H9 (cell line): ENCODE measurements at regions not wholly inside any gene's neighbourhood (a gene's known extent, or its start where the extent isn't known, plus 50 kb on each side); places are given as distances from the start of the nearest gene placed in this dataset.

Experiments
- DNase-seq: peaks from one replicate; pipeline ENCODE4 v3.0.0-alpha.2; 2017
- H2AFZ ChIP-seq: one replicate; pipeline ENCODE4 v1.6.1; 2013; ENCODE audit warnings: mild to moderate bottlenecking, low read length, control low read depth, moderate library complexity
- H2AK5ac ChIP-seq: 2 replicates; pipeline ENCODE4 v1.6.1; 2013; ENCODE audit warnings: low read length, control low read depth, mixed read lengths; ENCODE audit not compliant: insufficient read length
- H2BK120ac ChIP-seq: one replicate; pipeline ENCODE4 v1.6.1; 2013; ENCODE audit warnings: low read depth, mild to moderate bottlenecking, low read length, control low read depth, inconsistent platforms; ENCODE audit not compliant: poor library complexity, severe bottlenecking
- H2BK12ac ChIP-seq: 2 replicates; pipeline ENCODE4 v1.6.1; 2013; ENCODE audit warnings: low read length, control low read depth, mixed read lengths, low read depth; ENCODE audit not compliant: insufficient read length
- H2BK15ac ChIP-seq: 2 replicates; pipeline ENCODE4 v1.6.1; 2013; ENCODE audit warnings: low read depth, low read length, control low read depth
- H2BK20ac ChIP-seq: one replicate; pipeline ENCODE4 v1.6.1; 2013; ENCODE audit warnings: low read depth, mild to moderate bottlenecking, low read length, control low read depth, inconsistent platforms; ENCODE audit not compliant: poor library complexity, severe bottlenecking
- H2BK5ac ChIP-seq: 2 replicates; pipeline ENCODE4 v1.6.1; 2013; ENCODE audit warnings: low read length, control low read depth, mixed read lengths; ENCODE audit not compliant: insufficient read length
- H3K14ac ChIP-seq: 2 replicates; pipeline ENCODE4 v1.6.1; 2013; ENCODE audit warnings: low read length, control low read depth; ENCODE audit not compliant: insufficient read depth
- H3K18ac ChIP-seq: 2 replicates; pipeline ENCODE4 v1.6.1; 2013; ENCODE audit warnings: low read depth, mild to moderate bottlenecking, mixed read lengths, low read length, control low read depth; ENCODE audit not compliant: insufficient read length
- H3K23ac ChIP-seq: 2 replicates; pipeline ENCODE4 v1.6.1; 2013; ENCODE audit warnings: low read length, control low read depth, mixed read lengths, low read depth; ENCODE audit not compliant: insufficient read length
- H3K23me2 ChIP-seq: 2 replicates; pipeline ENCODE4 v1.6.1; 2013; ENCODE audit warnings: low read depth, mild to moderate bottlenecking, mixed read lengths, low read length, control low read depth; ENCODE audit not compliant: insufficient read length, poor library complexity, severe bottlenecking
- H3K27ac ChIP-seq: 2 replicates; pipeline ENCODE4 v1.5.1; 2013; ENCODE audit warnings: low read length, control low read depth, mixed read lengths, low read depth; ENCODE audit not compliant: insufficient read length
- H3K27me3 ChIP-seq: 2 replicates; pipeline ENCODE4 v1.6.1; 2013; ENCODE audit warnings: low read length, control low read depth, inconsistent platforms; ENCODE audit not compliant: insufficient read depth
- H3K4ac ChIP-seq: 2 replicates; pipeline ENCODE4 v1.6.1; 2013; ENCODE audit warnings: low read depth, mild to moderate bottlenecking, control low read depth, inconsistent platforms, low read length, moderate library complexity
- H3K4me1 ChIP-seq: 2 replicates; pipeline ENCODE4 v1.6.1; 2013; ENCODE audit warnings: low read length, control low read depth, inconsistent platforms; ENCODE audit not compliant: insufficient read depth
- H3K4me2 ChIP-seq: 2 replicates; pipeline ENCODE4 v1.6.1; 2013; ENCODE audit warnings: low read length, control low read depth, mixed read lengths; ENCODE audit not compliant: insufficient read length, insufficient read depth
- H3K56ac ChIP-seq: 2 replicates; pipeline ENCODE4 v1.6.1; 2013; ENCODE audit warnings: low read depth, mild to moderate bottlenecking, mixed read lengths, low read length, control low read depth; ENCODE audit not compliant: insufficient read length
- H3K79me1 ChIP-seq: 2 replicates; pipeline ENCODE4 v1.6.1; 2013; ENCODE audit warnings: low read depth, mild to moderate bottlenecking, moderate library complexity, low read length, control low read depth, inconsistent platforms; ENCODE audit not compliant: insufficient read depth, poor library complexity, severe bottlenecking
- H3K79me2 ChIP-seq: 2 replicates; pipeline ENCODE4 v1.6.1; 2013; ENCODE audit warnings: low read length, control low read depth, inconsistent platforms; ENCODE audit not compliant: insufficient read depth
- H3K9ac ChIP-seq: 2 replicates; pipeline ENCODE4 v1.6.1; 2013; ENCODE audit warnings: low read length, control low read depth, mixed read lengths; ENCODE audit not compliant: insufficient read length; ENCODE audit errors: extremely low read depth
- H3K9me3 ChIP-seq: one replicate; pipeline ENCODE4 v1.6.1; 2013; ENCODE audit warnings: low read depth, low read length, inconsistent platforms; ENCODE audit not compliant: control insufficient read depth
- H3T11ph ChIP-seq: one replicate; pipeline ENCODE4 v1.6.1; 2013; ENCODE audit warnings: mild to moderate bottlenecking, low read length, control low read depth, inconsistent platforms
- H4K20me1 ChIP-seq: one replicate; pipeline ENCODE4 v1.6.1; 2013; ENCODE audit not compliant: control insufficient read depth, insufficient read length, insufficient read depth
- H4K5ac ChIP-seq: 2 replicates; pipeline ENCODE4 v1.6.1; 2013; ENCODE audit warnings: low read depth, mild to moderate bottlenecking, mixed read lengths, low read length, control low read depth; ENCODE audit not compliant: insufficient read length
- H4K8ac ChIP-seq: replicated peaks from 2 replicates; pipeline ENCODE4 v1.6.1; 2013; ENCODE audit warnings: low read length, control low read depth, mixed read lengths, low read depth; ENCODE audit not compliant: insufficient read length
- H4K91ac ChIP-seq: 2 replicates; pipeline ENCODE4 v1.6.1; 2013; ENCODE audit warnings: low read depth, mild to moderate bottlenecking, moderate library complexity, mixed read lengths, low read length, control low read depth; ENCODE audit not compliant: insufficient read length
- H3K27ac Mint-ChIP-seq, 3 experiments: 2 replicates in 2 of 3; 3 replicates in 1 of 3; pipeline ENCODE4 v1.8.0; 2020 to 2021; ENCODE audit warnings: mixed read lengths in 3 of 3, mild to moderate bottlenecking in 1 of 3, moderate library complexity in 1 of 3
- H3K27me3 Mint-ChIP-seq: 2 replicates; pipeline ENCODE4 v1.8.0; 2021; ENCODE audit warnings: low read depth, mild to moderate bottlenecking, moderate library complexity, mixed read lengths
- H3K36me3 Mint-ChIP-seq, 3 experiments: 2 replicates in 2 of 3; 3 replicates in 1 of 3; pipeline ENCODE4 v1.8.0; 2020 to 2021; ENCODE audit warnings: low read depth in 3 of 3, mixed read lengths in 3 of 3; ENCODE audit not compliant: insufficient read depth in 1 of 3
- H3K4me1 Mint-ChIP-seq, 2 experiments: 2 replicates each; pipeline ENCODE4 v1.8.0; 2020; ENCODE audit warnings: mixed read lengths in 2 of 2
- H3K4me3 Mint-ChIP-seq, 2 experiments: 2 replicates in 1 of 2; 3 replicates in 1 of 2; pipeline ENCODE4 v1.8.0; 2020 to 2021; ENCODE audit warnings: mild to moderate bottlenecking in 2 of 2, mixed read lengths in 2 of 2, moderate library complexity in 1 of 2
- H3K9me3 Mint-ChIP-seq, 2 experiments: 2 replicates in 1 of 2; 3 replicates in 1 of 2; pipeline ENCODE4 v1.8.0; 2020; ENCODE audit warnings: mild to moderate bottlenecking in 2 of 2, mixed read lengths in 2 of 2, moderate library complexity in 1 of 2
- CTCF ChIP-seq: fragments of 200-600 bp; sonication (generic); conservative IDR thresholded peaks from 3 replicates; pipeline ENCODE4 v1.8.0; 2021; ENCODE audit warnings: antibody characterized with exemption, mild to moderate bottlenecking
- WGBS: extraction: QIAGEN DNeasy Blood & Tissue Kit; methylation state at CpG from one replicate; pipeline ENCODE4 v1.1.7; 2013; ENCODE audit warnings: missing lambda C conversion rate, low lambda C conversion rate, mixed read lengths; ENCODE audit not compliant: insufficient read length; ENCODE audit errors: extremely low coverage; 5-methylcytosine and 5-hydroxymethylcytosine counted together

- H2BK20ac ChIP-seq = no peak overlapping the region
- no peaks in the 10 kb centered on the region for H4K20me1 ChIP-seq
- H4K8ac ChIP-seq = no peak overlapping the region
- no peaks in the 10 kb centered on the region for H3K79me2 ChIP-seq
- no peak overlapping the region for H2AFZ ChIP-seq
- H3K4ac ChIP-seq = no peak overlapping the region
- no peak overlapping the region for H3K14ac ChIP-seq
- H2BK120ac ChIP-seq = no peak overlapping the region
- Mint-ChIP-seq H3K36me3 (no peaks in the 10 kb centered on the region), H3K4me1 (peaks cover 24 to 33% of the 10 kb centered on the region in 2 experiments), H3K4me3 (peak overlapping the region; percentile 16 to 52; a peak in 3 of 5 replicates), H3K27ac (peak overlapping the region; percentile 25 to 85 (median 63); a peak in 5 of 7 replicates), H3K27me3 (no peaks in the 10 kb centered on the region), H3K9me3 (no peaks in the 10 kb centered on the region)
- H2BK12ac ChIP-seq = no peak overlapping the region
- no peak overlapping the region for H2AK5ac ChIP-seq
- no peak overlapping the region for H3K18ac ChIP-seq
- H3K23ac ChIP-seq = no peak overlapping the region
- no peaks in the 10 kb centered on the region for H3K9me3 ChIP-seq
- H2BK15ac ChIP-seq = no peak overlapping the region
- TF ChIP-seq CTCF = no peak
- H2BK5ac ChIP-seq = no peak overlapping the region
- peaks cover 12% of the 10 kb centered on the region for H3K4me1 ChIP-seq
- no peak overlapping the region for H3T11ph ChIP-seq
- H3K27me3 ChIP-seq = no peaks in the 10 kb centered on the region
- peak; percentile 74 for DNase-seq
- H3K56ac ChIP-seq = no peak overlapping the region
- H3K23me2 ChIP-seq = no peaks in the 10 kb centered on the region
- no peak overlapping the region for H3K27ac ChIP-seq
- no CpG with 5 or more reads among the region's 4 CpGs for WGBS
- H3K4me2 ChIP-seq = peak overlapping the region; percentile 62
- no peak overlapping the region for H4K91ac ChIP-seq
- no peak overlapping the region for H3K9ac ChIP-seq
- H4K5ac ChIP-seq = no peak overlapping the region
- H3K79me1 ChIP-seq = no peaks in the 10 kb centered on the region
Observed at GRCh38 chr5:158013303-158013702, 154.4 kb upstream of the CLINT1 start.
